Type B pancreatic cell (in vitro differentiated cells): ENCODE measurements at regions not wholly inside any gene's neighbourhood (a gene's known extent, or its start where the extent isn't known, plus 50 kb on each side); places are given as distances from the start of the nearest gene placed in this dataset.

ENCODE experiments used
- DNase-seq: peaks from one replicate; pipeline ENCODE4 v3.0.0; 2021; ENCODE audit warnings: mixed read lengths; ENCODE audit not compliant: unreplicated experiment; ENCODE audit errors: extremely low spot score
- H3K27ac Mint-ChIP-seq: 2 replicates; pipeline ENCODE4 v1.8.0; 2021; ENCODE audit warnings: mild to moderate bottlenecking, mixed read lengths
- H3K27me3 Mint-ChIP-seq: 2 replicates; pipeline ENCODE4 v1.8.0; 2021; ENCODE audit warnings: mixed read lengths
- H3K36me3 Mint-ChIP-seq: 2 replicates; pipeline ENCODE4 v1.8.0; 2021; ENCODE audit warnings: mixed read lengths
- H3K4me1 Mint-ChIP-seq: one replicate; pipeline ENCODE4 v1.8.0; 2021; ENCODE audit warnings: mixed read lengths; ENCODE audit not compliant: unreplicated experiment
- H3K4me3 Mint-ChIP-seq: 2 replicates; pipeline ENCODE4 v1.8.0; 2021; ENCODE audit warnings: mild to moderate bottlenecking, mixed read lengths
- H3K9me3 Mint-ChIP-seq: 2 replicates; pipeline ENCODE4 v1.8.0; 2021; ENCODE audit warnings: mixed read lengths
- TF ChIP-seq, protein P1 (sequence below): fragments of 200-600 bp; sonication (generic); conservative IDR thresholded peaks from 2 replicates; pipeline ENCODE4 v1.5.0; 2021; ENCODE audit warnings: antibody characterized with exemption, mild to moderate bottlenecking

DNA sequence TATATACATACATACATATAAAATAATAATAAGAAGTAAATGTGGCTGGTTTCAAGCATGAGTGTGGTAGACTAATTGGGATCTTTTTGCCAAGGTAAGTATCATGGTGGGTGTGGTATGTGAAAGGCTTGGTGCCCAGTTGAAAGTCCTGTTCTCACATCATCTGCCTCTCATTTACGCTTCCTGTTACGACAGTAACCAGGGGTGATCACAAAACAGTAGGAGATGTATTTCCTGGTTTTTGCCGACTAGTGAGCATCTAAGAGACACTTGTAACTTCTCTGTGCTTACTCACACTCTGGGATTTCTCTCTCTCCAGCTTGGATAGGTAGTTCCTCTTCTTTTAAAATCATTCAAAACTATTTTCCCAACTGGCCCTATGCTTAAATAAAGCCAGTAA lies 1028.3 kb upstream of the NR2F2 start:
- peaks cover 2% of the 10 kb centered on the region for H3K36me3 Mint-ChIP-seq
- TF ChIP-seq, protein P1, sequence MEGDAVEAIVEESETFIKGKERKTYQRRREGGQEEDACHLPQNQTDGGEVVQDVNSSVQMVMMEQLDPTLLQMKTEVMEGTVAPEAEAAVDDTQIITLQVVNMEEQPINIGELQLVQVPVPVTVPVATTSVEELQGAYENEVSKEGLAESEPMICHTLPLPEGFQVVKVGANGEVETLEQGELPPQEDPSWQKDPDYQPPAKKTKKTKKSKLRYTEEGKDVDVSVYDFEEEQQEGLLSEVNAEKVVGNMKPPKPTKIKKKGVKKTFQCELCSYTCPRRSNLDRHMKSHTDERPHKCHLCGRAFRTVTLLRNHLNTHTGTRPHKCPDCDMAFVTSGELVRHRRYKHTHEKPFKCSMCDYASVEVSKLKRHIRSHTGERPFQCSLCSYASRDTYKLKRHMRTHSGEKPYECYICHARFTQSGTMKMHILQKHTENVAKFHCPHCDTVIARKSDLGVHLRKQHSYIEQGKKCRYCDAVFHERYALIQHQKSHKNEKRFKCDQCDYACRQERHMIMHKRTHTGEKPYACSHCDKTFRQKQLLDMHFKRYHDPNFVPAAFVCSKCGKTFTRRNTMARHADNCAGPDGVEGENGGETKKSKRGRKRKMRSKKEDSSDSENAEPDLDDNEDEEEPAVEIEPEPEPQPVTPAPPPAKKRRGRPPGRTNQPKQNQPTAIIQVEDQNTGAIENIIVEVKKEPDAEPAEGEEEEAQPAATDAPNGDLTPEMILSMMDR = no peak
- no peaks in the 10 kb centered on the region for H3K27me3 Mint-ChIP-seq
- H3K4me1 Mint-ChIP-seq = peaks cover 5% of the 10 kb centered on the region
- no peak for DNase-seq
- H3K9me3 Mint-ChIP-seq = no peaks in the 10 kb centered on the region
- no peak overlapping the region for H3K27ac Mint-ChIP-seq
- no peak overlapping the region for H3K4me3 Mint-ChIP-seq

DNA sequence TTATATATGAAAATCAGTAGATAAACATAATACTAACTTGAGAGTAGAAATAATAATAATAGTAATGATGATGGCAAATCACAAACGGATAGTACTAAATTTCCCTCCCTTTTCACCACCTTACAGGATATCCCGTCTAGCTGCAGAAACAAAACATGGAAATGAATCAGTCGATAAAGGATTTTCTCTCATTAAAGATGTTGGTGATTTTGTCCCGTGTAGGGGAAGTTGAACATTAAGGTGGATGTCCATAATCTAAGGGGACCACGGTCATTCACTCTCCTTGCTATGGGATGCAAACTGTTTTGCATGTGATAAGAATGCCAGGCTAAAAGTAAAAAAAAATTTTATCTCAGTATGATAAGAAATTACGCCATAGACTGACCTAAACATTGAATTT lies 1027.7 kb upstream of the NR2F2 start:
- Mint-ChIP-seq H3K27ac (no peak overlapping the region), H3K4me3 (no peak overlapping the region), H3K27me3 (no peaks in the 10 kb centered on the region), H3K4me1 (peaks cover 5% of the 10 kb centered on the region), H3K9me3 (no peaks in the 10 kb centered on the region), H3K36me3 (no peaks in the 10 kb centered on the region)
- TF ChIP-seq, protein P1 = no peak
- DNase-seq = no peak

DNA sequence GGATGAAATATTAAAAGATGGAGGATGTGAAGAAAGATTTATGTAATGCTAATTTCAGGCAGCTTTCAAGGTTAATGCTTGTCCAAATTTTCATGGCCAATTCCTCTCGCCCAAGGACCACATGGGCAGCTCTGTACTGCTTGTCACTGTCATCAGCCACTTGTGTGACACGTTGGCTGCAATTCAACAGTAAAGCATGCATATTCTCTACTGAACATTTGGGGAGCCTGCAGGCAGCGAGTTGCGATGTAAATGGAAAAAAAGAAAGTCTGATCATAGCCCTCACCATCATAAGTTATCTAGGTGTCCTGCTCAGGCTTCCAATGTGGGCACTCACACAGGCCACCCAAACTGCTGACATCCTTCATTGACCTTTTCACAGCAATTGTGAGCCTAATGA lies 1026.8 kb upstream of the NR2F2 start:
- Mint-ChIP-seq H3K27ac (no peak overlapping the region), H3K4me1 (peaks cover 5% of the 10 kb centered on the region), H3K4me3 (no peak overlapping the region), H3K36me3 (no peaks in the 10 kb centered on the region), H3K9me3 (no peaks in the 10 kb centered on the region), H3K27me3 (no peaks in the 10 kb centered on the region)
- DNase-seq = no peak
- TF ChIP-seq, protein P1 = no peak

DNA sequence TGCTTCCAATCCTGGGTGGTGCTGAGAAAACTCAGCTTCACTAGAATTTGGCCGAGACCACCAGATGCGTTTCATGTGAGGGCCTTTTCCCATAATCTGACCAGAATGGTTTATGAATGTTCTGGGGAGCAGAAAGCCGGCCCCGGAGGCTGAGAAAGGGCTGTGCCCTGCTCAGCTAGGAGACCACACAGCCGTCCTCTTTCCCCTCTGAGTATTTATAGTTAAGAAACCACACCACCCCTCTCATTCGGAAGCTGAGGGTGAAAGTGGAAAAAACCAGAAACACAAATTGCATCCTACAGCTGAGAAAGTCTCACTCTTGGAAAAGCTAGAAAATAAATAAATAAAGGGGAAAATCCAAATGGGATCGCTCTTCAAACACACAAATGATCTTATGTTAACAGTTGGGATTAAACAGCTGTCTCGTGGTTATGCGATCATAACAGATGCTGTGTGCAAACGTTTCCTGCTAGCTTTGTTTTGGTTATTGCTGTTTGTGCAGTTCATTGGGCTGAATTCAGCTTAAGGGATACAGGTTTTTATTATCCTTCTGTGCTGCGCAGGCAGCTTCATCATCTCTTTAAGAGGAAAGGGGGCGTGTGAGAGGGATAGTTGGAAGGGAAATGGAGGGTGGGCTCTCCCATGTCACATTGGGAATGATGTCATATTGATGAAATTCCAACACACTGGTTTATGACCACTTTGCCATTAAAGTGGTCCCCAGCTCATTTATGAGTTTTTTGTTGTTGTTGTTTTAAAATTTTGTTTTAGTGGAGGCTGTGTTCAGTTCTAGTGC lies 1026.2 kb upstream of the NR2F2 start:
- H3K27ac Mint-ChIP-seq = no peak overlapping the region
- no peak for DNase-seq
- no peak overlapping the region for H3K4me3 Mint-ChIP-seq
- H3K27me3 Mint-ChIP-seq = no peaks in the 10 kb centered on the region
- TF ChIP-seq, protein P1 = no peak
- H3K9me3 Mint-ChIP-seq = no peaks in the 10 kb centered on the region
- no peaks in the 10 kb centered on the region for H3K36me3 Mint-ChIP-seq
- peaks cover 5% of the 10 kb centered on the region for H3K4me1 Mint-ChIP-seq

DNA sequence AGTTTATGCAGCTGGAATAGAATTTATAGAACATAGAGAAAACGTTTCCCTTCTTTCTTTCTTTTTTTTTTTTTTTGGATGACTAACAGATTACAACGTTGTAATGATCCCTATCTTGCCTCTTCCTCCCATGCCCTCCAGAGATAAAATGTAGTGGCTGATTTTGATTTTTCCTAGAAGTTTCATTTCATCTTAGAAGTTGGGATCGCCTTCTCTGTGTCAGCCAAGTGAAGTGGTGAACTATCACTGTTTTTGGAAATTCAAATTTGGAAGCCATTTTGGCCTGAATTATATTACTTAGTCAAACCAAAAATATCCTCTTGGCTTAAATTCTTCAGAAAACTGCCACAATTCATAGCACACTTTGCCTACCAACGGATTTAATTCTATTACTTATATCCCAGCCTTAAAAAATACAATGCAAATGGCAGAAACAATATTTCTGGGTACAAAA lies 1025.5 kb upstream of the NR2F2 start:
- Mint-ChIP-seq H3K4me3 (no peak overlapping the region), H3K36me3 (no peaks in the 10 kb centered on the region), H3K4me1 (peaks cover 5% of the 10 kb centered on the region), H3K27ac (no peak overlapping the region), H3K27me3 (no peaks in the 10 kb centered on the region), H3K9me3 (peaks cover 1% of the 10 kb centered on the region)
- TF ChIP-seq, protein P1 = no peak
- DNase-seq = no peak
